ENCODE measurements at regions not wholly inside any gene's neighbourhood (a gene's known extent, or its start where the extent isn't known, plus 50 kb on each side); places are given as distances from the start of the nearest gene placed in this dataset.

GRCh38 chr13:50588491-50589130 is 254.9 kb downstream of the DLEU7 start:
- DNase-seq, result no peak

GRCh38 chr13:50589139-50589538 is 254.4 kb downstream of the DLEU7 start:
- peak; percentile 32 to 41 for DNase-seq

GRCh38 chr13:50589651-50590054 is 253.8 kb downstream of the DLEU7 start:
- no peak for DNase-seq

GRCh38 chr13:50592412-50593155 is 250.9 kb downstream of the DLEU7 start:
- no peak for DNase-seq

DNA sequence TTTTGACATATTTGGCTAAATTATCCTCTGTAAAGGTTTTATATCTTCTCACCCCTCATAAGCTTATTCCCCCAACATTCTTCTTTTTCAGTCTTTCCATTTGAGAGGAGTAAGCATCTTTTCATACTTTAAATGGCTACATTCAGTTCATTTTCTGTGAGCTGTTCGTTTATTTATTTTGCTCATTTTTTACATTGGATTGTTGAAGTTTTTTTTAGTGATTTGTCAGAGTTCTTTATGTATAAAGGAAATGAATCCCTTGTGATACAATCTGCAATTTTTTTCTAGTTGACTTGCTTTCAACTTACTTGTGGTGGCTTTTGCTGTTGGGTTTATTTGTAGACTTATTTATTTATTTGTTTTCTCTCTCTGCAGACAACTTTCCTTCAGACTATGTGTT is 250.3 kb downstream of the DLEU7 start:
- DNase-seq, result no peak

DNA sequence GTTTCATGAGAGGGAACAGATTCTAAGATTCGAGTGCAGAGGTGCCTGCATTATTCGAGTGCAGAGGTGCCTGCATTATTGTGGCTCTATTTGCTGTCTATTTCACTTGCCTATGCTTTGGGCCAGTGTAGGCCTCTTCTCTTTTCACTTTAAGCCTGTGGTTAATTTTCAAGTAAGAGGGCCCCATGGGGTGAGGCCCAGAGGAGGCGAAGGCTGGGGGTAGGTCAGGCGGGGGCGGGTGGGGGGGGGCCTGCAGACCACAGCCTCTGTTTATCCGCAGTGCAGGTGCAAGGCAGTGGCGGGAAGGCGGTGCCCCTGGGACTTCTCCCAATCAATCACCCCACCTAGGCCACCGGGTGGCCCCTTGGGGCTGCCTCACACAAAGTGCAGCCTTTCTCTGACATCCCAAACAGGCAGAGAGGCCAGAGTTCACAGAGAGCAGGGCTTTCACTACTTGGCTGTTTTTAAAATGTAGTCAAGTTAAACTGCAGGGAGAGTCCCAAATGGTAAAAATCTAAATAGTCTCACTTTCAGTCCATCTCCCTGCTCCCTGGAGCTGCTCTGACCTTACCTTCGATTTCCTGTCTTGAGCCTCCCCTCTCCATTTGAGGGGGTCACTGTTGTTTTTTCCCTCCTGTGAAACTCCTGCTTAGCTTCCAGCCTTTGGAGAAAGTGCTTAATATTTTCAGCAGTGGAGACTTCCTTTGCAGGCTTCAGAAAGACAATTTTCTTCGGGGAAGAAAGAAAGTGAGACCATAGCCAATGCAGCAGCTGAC is 249.0 kb downstream of the DLEU7 start:
- peak; percentile 25 to 44 for DNase-seq

DNA sequence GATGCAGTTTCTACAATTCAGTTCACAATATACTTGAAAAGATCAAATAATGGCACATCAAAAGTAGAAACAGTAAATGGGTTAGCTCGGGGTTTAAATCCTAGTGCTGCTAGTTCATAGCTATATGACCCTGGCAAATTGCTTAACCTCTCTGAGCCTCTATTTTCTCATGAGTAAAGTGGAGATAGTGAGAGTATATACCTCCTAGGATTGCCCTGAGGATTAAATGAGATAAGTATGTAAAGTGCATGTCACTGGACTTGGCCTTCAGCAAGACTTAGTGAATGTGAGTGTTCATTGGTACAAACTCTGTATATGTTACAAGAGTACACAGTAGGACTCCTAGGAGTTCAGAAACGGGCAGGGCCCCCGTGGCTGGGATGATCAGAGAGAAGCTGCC is 248.3 kb downstream of the DLEU7 start:
- no peak for DNase-seq

DNA sequence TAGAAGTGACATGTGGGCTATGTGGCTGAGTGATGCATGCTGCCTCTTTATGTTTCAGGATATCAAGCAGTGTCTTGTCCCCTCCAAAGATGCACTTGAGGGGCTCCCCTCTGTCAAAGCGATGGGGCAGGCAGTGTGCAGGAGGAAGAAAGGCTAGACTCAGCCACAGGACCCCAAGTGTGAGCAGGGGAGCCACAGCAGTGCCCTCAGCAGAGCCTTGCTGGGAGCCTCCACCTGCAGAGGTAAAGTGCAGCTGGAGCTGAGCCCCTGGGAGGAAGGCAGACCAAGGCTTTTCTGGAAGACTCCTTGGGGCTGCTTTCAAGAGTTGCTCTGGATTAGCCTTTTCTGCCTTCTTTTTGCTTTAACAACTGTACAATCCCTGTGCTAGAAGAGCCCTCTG is 247.3 kb downstream of the DLEU7 start:
- no peak for DNase-seq

- DNase-seq, result no peak
Observed at GRCh38 chr13:50596776-50597203, 246.7 kb downstream of the DLEU7 start.

GRCh38 chr13:50598338-50598737 is 245.2 kb downstream of the DLEU7 start:
- no peak for DNase-seq

DNA sequence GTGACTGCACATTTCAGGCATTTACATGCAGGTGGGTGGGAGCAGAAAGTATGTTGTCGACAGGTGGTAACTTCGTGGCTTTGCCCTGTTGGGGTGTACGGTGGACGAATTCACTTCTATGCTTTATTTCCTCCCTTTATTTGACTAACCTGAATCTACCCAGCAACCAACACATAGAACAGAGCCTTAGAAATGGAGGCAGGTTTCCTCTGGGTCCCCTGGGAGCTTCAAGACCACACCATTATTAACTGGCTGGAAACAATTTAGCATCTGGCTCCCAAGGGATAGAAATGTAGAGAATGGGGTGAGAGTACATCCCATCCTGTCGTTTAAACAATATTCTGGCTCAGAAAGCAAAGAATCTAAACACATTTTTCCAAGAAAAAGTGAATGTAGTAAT is 244.4 kb downstream of the DLEU7 start:
- no peak for DNase-seq

- DNase-seq, result no peak
Observed at GRCh38 chr13:50599927-50600326, 243.6 kb downstream of the DLEU7 start.

DNA sequence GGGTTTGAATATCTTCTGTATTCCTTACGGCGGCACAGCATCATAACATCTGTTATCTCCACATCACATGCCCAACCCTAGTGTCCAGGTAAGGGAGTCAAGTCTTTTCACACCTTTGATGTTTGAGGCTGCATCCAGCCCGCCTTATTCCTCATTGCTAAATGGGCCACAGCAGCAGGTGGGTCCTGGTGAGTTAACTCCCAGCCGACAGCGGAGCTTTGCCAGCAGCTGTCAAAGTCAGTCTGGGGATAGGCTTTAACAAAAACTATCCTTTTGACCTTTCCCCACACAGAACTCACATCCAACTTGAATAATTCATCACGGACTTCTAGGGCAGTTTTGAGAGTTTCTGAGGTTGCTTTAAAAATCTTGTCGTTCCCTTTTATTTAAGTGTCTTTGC is 235.1 kb downstream of the DLEU7 start:
- no peak for DNase-seq

DNA sequence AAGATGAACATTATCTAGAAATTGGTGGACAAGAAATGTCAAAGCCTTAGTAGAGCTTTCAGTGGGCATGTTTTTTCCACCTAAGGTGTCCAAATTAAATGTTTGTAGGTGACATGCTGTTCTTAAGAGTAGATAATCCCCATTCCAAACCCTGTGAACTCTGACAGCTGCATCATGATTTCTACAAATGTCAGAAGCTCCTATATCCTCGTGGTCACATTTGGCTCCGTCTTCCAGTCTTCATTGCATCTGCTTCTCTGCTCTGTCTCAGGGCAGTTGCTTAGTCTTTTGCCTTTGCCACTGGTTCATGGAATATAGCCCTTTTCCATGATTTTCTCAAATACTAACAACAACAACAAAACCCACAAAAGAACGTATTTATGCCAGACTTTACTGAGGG is 234.5 kb downstream of the DLEU7 start:
- DNase-seq, result no peak

- no peak for DNase-seq
Observed at GRCh38 chr13:50610238-50610637, 233.3 kb downstream of the DLEU7 start.

GRCh38 chr13:50611117-50611781 is 232.2 kb downstream of the DLEU7 start:
- DNase-seq, result no peak

DNA sequence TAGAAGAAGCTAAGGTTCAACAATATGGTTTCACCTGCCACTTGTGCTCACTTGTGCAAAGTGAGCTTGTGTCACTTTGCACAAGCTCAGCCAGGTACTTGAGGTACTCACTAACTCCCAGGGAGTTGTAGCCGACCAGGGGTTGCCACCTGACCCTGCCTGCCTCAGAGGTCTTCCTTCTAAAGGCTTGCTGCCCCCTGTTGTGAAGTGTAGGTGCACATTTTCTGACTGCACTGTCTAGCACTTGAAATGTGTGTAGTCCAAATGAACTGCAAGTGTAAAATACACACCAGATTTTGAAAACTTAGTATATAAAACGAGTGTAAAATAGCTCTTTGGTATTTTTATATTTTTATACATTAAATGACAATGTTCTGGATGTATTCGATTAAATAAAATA is 230.8 kb downstream of the DLEU7 start:
- no peak for DNase-seq

- DNase-seq, result no peak
Observed at GRCh38 chr13:50613356-50613831, 230.1 kb downstream of the DLEU7 start.

DNA sequence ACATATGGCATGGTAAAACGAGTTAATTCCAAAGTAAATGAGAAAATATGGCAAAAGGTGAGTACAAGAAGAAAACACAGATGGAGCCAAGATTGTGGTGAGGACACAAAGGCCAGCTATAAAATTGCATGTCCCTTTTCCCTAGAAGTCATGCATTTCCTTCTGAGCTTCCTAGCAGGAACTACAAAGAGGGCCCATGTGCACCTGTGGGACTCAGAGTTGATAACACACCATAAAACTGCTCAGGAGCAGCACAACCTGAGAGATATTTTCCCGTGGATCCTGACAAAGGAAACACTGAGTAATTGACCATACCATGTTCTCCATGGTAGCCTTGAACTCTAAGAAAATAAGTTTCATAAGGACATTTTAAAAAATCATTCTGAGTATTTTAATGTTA is 228.3 kb downstream of the DLEU7 start:
- no peak for DNase-seq

DNA sequence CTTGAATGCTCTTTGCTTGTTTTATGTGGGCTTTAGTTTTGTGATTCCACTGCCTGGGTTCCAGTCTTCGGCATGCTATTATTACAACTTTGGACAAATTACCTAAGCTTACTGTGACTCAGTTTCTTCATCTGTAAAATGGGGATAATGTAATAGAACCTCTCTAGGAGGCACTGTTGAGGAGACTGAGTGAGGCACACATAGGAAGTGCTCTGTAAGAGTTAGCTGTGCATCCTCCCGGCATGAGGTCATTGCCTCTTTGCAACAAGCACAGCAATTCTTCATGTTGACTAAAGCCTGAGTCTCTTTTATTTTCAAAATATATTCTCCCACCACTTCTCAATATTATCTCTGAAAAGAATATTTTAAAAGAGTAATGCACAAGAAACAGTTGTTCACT is 227.4 kb downstream of the DLEU7 start:
- DNase-seq, result no peak

DNA sequence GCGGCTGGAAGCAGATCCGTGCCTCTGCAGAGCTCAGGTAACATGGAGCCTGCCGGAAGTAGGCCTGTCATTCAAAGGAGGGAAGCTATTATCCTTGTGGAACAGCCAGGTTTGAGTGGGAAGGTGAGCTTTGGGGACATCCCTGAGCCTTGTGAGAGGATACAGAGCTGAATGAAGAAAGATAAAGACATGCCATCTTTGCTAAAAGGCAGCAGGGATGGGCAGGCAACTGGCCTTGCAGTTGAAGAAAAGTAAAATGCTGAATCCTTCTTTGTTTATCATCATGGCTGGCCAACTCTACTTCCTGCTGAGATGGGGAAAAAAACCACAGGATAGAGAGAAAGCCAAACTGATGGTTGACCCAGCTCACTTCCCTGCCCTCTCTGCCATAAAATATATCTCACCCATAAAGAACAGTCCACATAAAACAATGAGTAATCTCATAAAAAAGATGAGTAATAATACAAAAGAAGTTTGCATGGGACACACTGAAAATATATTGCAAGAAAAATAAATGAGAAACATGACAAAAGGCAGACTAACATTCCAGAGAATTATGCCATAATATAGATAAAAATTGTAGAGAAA is 226.3 kb downstream of the DLEU7 start:
- peak in 1 of 2 experiments; percentile 3 for DNase-seq

DNA sequence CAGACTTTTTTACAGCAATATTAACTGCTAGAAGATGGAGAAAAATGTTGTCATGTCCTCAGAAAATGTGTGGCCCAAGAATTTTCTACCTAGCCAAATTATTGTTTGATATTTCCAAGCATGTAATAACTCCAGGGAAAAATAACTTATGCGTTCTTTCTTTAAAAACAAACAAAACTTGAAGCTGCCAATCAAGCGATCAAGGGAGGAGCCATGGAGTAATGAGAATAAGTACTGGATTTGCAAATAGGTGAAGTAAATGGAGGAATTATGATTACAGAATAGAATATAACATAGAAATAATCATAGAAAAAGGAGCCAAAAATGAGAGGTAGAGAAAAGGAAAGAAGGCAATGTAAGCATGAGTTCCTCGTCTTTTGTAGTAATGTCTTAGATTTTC is 225.3 kb downstream of the DLEU7 start:
- DNase-seq, result no peak

GRCh38 chr13:50626101-50626547 is 217.4 kb downstream of the DLEU7 start:
- DNase-seq, result no peak
